ENCODE measurements at regions not wholly inside any gene's neighbourhood (a gene's known extent, or its start where the extent isn't known, plus 50 kb on each side); places are given as distances from the start of the nearest gene placed in this dataset.

DNA sequence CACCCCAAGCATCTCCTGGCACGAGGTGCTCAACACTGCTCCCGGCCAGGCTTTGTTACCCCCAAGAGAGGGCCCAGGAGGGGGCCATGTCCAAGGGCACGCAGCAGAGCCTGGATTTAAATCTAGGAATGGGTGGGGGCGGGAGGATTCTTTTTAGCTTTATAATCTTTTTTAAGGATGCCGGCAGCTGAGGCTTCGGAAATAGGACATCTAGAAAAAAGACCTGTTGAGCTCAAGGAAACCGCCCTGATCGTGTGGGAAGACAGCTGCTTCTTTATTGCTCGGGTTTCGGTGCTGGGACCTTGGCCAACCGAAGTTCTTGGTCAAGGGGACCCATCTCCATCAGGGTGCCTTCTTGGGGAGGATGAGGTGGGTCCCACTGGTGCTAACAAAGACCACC lies 317.9 kb downstream of the CTTN start:
- Mint-ChIP-seq H3K9me3 (no peaks in the 10 kb centered on the region), H3K4me3 (no peak overlapping the region), H3K27me3 (peaks cover 13% of the 10 kb centered on the region), H3K27ac (no peak overlapping the region), H3K4me1 (no peaks in the 10 kb centered on the region), H3K36me3 (ENCODE audit: low read depth) (no peaks in the 10 kb centered on the region)
- intact Hi-C loops (cut with micrococcal nuclease) = no loop called here
- DNase-seq = no peak
- CTCF ChIA-PET = no interaction called here
- POLR2A ChIA-PET = no interaction called here
- no peak for ATAC-seq (ENCODE audit: low read depth)
- TF ChIP-seq, protein P1, sequence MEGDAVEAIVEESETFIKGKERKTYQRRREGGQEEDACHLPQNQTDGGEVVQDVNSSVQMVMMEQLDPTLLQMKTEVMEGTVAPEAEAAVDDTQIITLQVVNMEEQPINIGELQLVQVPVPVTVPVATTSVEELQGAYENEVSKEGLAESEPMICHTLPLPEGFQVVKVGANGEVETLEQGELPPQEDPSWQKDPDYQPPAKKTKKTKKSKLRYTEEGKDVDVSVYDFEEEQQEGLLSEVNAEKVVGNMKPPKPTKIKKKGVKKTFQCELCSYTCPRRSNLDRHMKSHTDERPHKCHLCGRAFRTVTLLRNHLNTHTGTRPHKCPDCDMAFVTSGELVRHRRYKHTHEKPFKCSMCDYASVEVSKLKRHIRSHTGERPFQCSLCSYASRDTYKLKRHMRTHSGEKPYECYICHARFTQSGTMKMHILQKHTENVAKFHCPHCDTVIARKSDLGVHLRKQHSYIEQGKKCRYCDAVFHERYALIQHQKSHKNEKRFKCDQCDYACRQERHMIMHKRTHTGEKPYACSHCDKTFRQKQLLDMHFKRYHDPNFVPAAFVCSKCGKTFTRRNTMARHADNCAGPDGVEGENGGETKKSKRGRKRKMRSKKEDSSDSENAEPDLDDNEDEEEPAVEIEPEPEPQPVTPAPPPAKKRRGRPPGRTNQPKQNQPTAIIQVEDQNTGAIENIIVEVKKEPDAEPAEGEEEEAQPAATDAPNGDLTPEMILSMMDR (IDR thresholded peaks at IDR 0.05) = no peak

DNA sequence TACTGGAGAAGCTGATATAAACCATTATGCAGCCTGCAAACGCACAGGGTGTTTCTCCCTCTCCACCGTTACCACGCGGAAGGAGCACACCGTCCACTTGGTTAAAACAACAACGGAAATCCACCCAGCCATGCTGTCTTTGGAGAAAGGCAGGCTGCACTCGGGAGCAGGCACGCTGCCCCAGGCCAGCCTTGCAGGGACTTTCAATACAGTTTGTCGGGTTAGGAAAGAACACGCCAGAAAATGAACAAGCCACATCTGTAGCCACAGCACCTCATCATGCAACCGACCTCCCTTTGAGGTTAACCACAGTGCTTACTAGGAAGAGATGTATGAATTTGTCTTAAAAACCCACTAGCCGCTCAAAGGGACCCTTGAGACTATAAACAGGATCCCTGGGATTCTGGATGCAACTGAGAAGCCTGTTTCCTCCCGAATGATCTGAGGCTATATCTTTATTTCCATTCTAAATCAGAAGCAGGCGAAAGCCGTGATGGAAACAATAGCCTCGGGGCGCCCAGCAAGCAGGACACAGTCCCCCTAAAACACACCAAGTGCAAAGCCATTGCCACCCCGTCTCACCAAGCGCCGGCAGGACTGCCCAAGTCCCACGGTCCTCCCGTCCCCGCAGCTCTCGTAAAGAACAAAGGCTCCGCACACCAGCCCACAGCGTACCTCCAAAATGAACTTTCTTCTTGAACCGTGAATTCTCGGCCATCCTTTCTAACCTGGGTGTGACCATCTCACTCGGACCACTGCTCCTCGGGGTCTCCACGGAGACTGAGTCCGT lies 318.9 kb downstream of the CTTN start:
- no peak overlapping the region for H3K4me3 Mint-ChIP-seq
- no peaks in the 10 kb centered on the region for H3K36me3 Mint-ChIP-seq (ENCODE audit: low read depth)
- CTCF ChIA-PET = no interaction called here
- H3K27ac Mint-ChIP-seq = no peak overlapping the region
- ATAC-seq (ENCODE audit: low read depth) (no peak), DNase-seq (no peak)
- H3K9me3 Mint-ChIP-seq = no peaks in the 10 kb centered on the region
- TF ChIP-seq, protein P1 (IDR thresholded peaks at IDR 0.05) = no peak
- intact Hi-C loops (cut with micrococcal nuclease) = no loop called here
- POLR2A ChIA-PET = no interaction called here
- no peaks in the 10 kb centered on the region for H3K4me1 Mint-ChIP-seq
- peaks cover 11% of the 10 kb centered on the region for H3K27me3 Mint-ChIP-seq

- ATAC-seq (ENCODE audit: low read depth) = no peak
- no peaks in the 10 kb centered on the region for H3K4me1 Mint-ChIP-seq
- H3K4me3 Mint-ChIP-seq = no peak overlapping the region
- peaks cover 9% of the 10 kb centered on the region for H3K27me3 Mint-ChIP-seq
- H3K9me3 Mint-ChIP-seq = no peaks in the 10 kb centered on the region
- DNase-seq = no peak
- H3K36me3 Mint-ChIP-seq (ENCODE audit: low read depth) = no peaks in the 10 kb centered on the region
- TF ChIP-seq, protein P1 (IDR thresholded peaks at IDR 0.05) = no peak
- POLR2A ChIA-PET = no interaction called here
- no peak overlapping the region for H3K27ac Mint-ChIP-seq
- intact Hi-C loops (cut with micrococcal nuclease) = no loop called here
- CTCF ChIA-PET = no interaction called here
Observed at GRCh38 chr11:70717936-70718595, 319.7 kb downstream of the CTTN start.

DNA sequence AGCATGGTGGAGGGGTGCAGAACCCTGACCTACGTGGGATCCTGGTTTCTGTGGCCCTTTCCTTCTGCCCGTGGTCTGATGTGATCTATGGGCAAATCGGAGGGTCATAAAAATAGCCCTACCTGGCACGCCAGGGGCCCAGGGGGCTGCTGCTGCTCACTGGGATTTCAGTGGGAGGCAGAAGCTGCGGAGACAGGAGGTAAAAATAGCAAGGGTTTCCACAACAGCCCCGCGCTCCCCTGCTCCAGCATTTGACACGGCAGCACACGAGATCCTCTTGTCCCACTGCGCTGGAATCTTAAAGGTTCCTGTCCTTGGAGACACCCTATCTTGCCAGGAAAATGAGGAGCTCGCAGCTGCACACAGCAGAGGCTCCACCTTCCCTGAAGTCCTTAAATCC lies 321.2 kb downstream of the CTTN start:
- H3K4me1 Mint-ChIP-seq = no peaks in the 10 kb centered on the region
- intact Hi-C loops (cut with micrococcal nuclease) = no loop called here
- no peak overlapping the region for H3K27ac Mint-ChIP-seq
- no peak overlapping the region for H3K4me3 Mint-ChIP-seq
- H3K9me3 Mint-ChIP-seq = no peaks in the 10 kb centered on the region
- DNase-seq = no peak
- no peak for ATAC-seq (ENCODE audit: low read depth)
- ChIA-PET CTCF (no interaction called here), POLR2A (no interaction called here)
- peaks cover 9% of the 10 kb centered on the region for H3K27me3 Mint-ChIP-seq
- no peaks in the 10 kb centered on the region for H3K36me3 Mint-ChIP-seq (ENCODE audit: low read depth)
- TF ChIP-seq, protein P1 (IDR thresholded peaks at IDR 0.05) = no peak

DNA sequence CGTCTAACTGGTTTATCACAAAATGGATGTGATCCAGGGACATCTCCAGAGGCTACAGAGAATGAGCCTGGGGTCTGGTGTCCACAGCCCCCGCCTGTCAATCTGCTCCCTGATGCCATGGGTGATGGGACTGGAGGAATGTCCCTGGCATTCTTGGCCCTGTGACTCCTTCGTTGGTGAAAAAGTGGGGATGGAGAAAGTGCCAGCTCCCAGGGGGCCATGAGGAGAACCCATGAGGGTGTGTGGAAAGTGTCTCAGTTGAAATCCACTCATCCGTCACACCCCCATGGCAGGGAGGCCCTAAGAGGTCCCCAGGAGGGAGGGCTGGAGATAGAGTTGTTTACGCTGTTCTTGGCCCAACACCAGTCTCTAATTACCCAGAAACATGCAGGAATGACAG lies 322.0 kb downstream of the CTTN start:
- intact Hi-C loops (cut with micrococcal nuclease) = no loop called here
- Mint-ChIP-seq H3K36me3 (ENCODE audit: low read depth) (no peaks in the 10 kb centered on the region), H3K27ac (no peak overlapping the region), H3K27me3 (peaks cover 9% of the 10 kb centered on the region), H3K4me1 (no peaks in the 10 kb centered on the region), H3K4me3 (no peak overlapping the region), H3K9me3 (no peaks in the 10 kb centered on the region)
- ChIA-PET CTCF (no interaction called here), POLR2A (no interaction called here)
- no peak for ATAC-seq (ENCODE audit: low read depth)
- no peak for DNase-seq
- TF ChIP-seq, protein P1 (IDR thresholded peaks at IDR 0.05) = no peak
